Caco-2 (cell line): ENCODE measurements at regions not wholly inside any gene's neighbourhood (a gene's known extent, or its start where the extent isn't known, plus 50 kb on each side); places are given as distances from the start of the nearest gene placed in this dataset.

Source experiments
- BruUV-seq: library from RNA; stranded (reverse); fragments of 400-500 nt; replicated peaks from 2 replicates; lab custom pipeline; 2021; lab: Mats Ljungman, UMichigan
- CTCF ChIA-PET: fragments of 300-600 bp; sonication (Branson Sonifier 250); formaldehyde crosslinking; loops from one replicate; lab custom pipeline; 2022; ENCODE audit warnings: antibody characterized with exemption; lab: Charles Lee
- POLR2A ChIA-PET: fragments of 300-600 bp; sonication (Branson Sonifier 250); formaldehyde crosslinking; loops from one replicate; lab custom pipeline; 2022; ENCODE audit warnings: antibody characterized with exemption; lab: Charles Lee
- DNase-seq, 2 experiments: peaks; one replicate each; pipeline versions ENCODE4 v3.0.0 to v3.0.0-alpha.2; 2020 to 2022
- H3K27me3 ChIP-seq: replicated peaks from 2 replicates; pipeline ENCODE4 v1.6.0; 2011; ENCODE audit warnings: low read length; ENCODE audit not compliant: control insufficient read depth, insufficient read depth
- H3K36me3 ChIP-seq: 2 replicates; pipeline ENCODE4 v1.5.1; 2011; ENCODE audit warnings: low read length; ENCODE audit not compliant: control insufficient read depth, insufficient read depth
- H3K4me1 ChIP-seq: fragments of 250-450 bp; sonication (Bioruptor Pico); 2 replicates; pipeline ENCODE4 v1.5.1; 2020; ENCODE audit warnings: mild to moderate bottlenecking
- H3K4me3 ChIP-seq: 2 replicates; pipeline ENCODE4 v1.5.1; 2011; ENCODE audit warnings: low read depth, mild to moderate bottlenecking, control low read depth, low read length
- H3K9me3 ChIP-seq: fragments of 250-450 bp; sonication (Bioruptor Pico); 2 replicates; pipeline ENCODE4 v1.5.1; 2020; ENCODE audit warnings: mild to moderate bottlenecking, moderate library complexity
- H3K27ac Mint-ChIP-seq: one replicate; pipeline ENCODE4 v1.8.0; 2022; ENCODE audit warnings: mixed read lengths; ENCODE audit not compliant: unreplicated experiment
- H3K27me3 Mint-ChIP-seq: one replicate; pipeline ENCODE4 v1.8.0; 2022; ENCODE audit warnings: mixed read lengths; ENCODE audit not compliant: insufficient read depth, unreplicated experiment
- H3K36me3 Mint-ChIP-seq: one replicate; pipeline ENCODE4 v1.8.0; 2022; ENCODE audit warnings: mild to moderate bottlenecking, mixed read lengths; ENCODE audit not compliant: insufficient read depth, unreplicated experiment
- H3K4me1 Mint-ChIP-seq: one replicate; pipeline ENCODE4 v1.8.0; 2022; ENCODE audit warnings: low read depth, mixed read lengths; ENCODE audit not compliant: unreplicated experiment
- H3K4me3 Mint-ChIP-seq: one replicate; pipeline ENCODE4 v1.8.0; 2022; ENCODE audit warnings: mild to moderate bottlenecking, moderate library complexity, mixed read lengths; ENCODE audit not compliant: unreplicated experiment
- H3K9me3 Mint-ChIP-seq: one replicate; pipeline ENCODE4 v1.8.0; 2022; ENCODE audit warnings: mixed read lengths; ENCODE audit not compliant: unreplicated experiment
- intact Hi-C: fragments of 100-400 bp; cut with micrococcal nuclease; formaldehyde crosslinking; loops from one replicate; pipeline ENCODE4 v1.10.0; 2022; ENCODE audit not compliant: unreplicated experiment
- TF ChIP-seq, protein P1 (sequence below), 2 experiments: fragments of 200-600 bp in 1 of 2; IDR thresholded peaks; 1 replicate in 1 of 2; 2 replicates in 1 of 2; pipeline versions ENCODE4 v1.5.1 to v1.8.0; 2011 to 2022; ENCODE audit warnings: antibody characterized with exemption in 1 of 2, control low read depth in 1 of 2, inconsistent platforms in 1 of 2, low read depth in 1 of 2, low read length in 1 of 2, mild to moderate bottlenecking in 1 of 2, moderate library complexity in 1 of 2; ENCODE audit not compliant: insufficient read depth in 1 of 2, severe bottlenecking in 1 of 2, unreplicated experiment in 1 of 2

DNA sequence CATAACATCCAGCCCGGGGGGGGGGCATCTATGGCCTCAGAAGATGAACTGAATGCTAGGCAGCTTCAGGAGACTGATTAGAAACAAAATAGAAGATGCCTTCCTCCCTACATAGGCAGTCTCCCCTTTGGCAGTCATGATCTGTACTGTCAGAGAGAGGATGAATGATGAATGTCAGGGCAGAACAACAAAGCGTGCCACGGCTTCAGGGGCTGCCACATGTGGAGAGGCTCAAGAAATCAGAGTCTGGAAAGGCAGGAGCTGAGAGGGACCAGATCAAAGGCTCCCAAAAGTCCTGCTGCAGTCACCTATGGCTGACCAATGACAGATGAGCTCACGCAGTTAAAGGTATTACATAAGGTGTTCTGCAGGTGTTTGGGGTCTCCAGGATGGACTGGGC, 180.4 kb downstream of the UACA start:
- no peaks in the 10 kb centered on the region for H3K36me3 ChIP-seq
- H3K9me3 ChIP-seq, result no peaks in the 10 kb centered on the region
- Mint-ChIP-seq H3K36me3 (peaks cover 7% of the 10 kb centered on the region), H3K27me3 (no peaks in the 10 kb centered on the region), H3K4me3 (no peak overlapping the region), H3K9me3 (no peaks in the 10 kb centered on the region), H3K27ac (no peak overlapping the region), H3K4me1 (peaks cover 19% of the 10 kb centered on the region)
- peaks cover 17% of the 10 kb centered on the region for H3K4me1 ChIP-seq
- intact Hi-C loops, result no loop called here
- no peak for DNase-seq
- CTCF ChIA-PET, result interaction anchor here (1.7 kb wide), 1 partner anchor 14 kb away, joined by 7 read pairs; no protein-coding TSS in a partner anchor
- no TSS peak for BruUV-seq
- H3K27me3 ChIP-seq, result no peaks in the 10 kb centered on the region
- TF ChIP-seq, protein P1, sequence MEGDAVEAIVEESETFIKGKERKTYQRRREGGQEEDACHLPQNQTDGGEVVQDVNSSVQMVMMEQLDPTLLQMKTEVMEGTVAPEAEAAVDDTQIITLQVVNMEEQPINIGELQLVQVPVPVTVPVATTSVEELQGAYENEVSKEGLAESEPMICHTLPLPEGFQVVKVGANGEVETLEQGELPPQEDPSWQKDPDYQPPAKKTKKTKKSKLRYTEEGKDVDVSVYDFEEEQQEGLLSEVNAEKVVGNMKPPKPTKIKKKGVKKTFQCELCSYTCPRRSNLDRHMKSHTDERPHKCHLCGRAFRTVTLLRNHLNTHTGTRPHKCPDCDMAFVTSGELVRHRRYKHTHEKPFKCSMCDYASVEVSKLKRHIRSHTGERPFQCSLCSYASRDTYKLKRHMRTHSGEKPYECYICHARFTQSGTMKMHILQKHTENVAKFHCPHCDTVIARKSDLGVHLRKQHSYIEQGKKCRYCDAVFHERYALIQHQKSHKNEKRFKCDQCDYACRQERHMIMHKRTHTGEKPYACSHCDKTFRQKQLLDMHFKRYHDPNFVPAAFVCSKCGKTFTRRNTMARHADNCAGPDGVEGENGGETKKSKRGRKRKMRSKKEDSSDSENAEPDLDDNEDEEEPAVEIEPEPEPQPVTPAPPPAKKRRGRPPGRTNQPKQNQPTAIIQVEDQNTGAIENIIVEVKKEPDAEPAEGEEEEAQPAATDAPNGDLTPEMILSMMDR (IDR thresholded peaks at IDR 0.05; ENCODE audit: insufficient read depth in 1 of 2, low read depth in 1 of 2, low read length in 1 of 2, severe bottlenecking in 1 of 2, unreplicated experiment in 1 of 2), result no peak
- no peak overlapping the region for H3K4me3 ChIP-seq
- POLR2A ChIA-PET, result no interaction called here

DNA sequence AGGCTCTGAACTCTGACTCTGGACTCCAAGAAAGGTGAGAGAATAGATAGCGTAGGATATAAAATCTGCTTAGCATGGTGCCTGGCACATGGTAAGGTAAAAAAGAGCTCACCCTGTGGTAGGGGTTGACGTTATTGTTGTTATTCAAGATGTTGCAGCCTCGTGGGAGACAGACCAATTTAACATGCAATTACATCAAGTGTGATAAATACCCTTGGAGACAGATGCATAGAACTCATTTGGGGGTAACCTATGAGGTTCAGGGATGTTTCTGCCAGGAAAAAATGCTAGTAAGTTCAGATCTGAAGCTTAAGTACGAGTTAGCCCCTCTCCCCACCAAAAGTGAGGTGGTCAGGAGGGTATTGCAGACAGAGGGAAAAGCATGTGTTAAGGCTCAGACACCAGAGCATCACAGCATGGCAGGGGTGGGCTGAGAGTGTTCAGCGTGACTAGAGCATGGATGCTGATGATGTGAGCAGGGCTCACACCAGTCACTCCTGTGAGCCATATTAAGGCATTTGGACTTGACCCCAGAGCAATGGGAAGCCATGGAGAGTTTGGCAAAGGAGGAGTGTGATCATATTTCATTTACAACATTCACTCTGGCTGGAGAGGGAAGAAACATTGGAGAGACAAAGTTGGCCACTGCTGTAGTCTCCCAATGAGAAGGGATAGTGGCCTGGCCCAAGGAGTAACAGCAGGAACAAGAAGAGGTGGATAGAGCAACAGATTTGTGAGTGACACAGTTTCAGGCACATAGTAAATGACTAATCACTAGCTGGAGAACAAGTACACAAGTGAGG, 181.0 kb downstream of the UACA start:
- BruUV-seq, result no TSS peak
- POLR2A ChIA-PET, result no interaction called here
- DNase-seq, result no peak
- Histone ChIP-seq H3K4me1 (peaks cover 17% of the 10 kb centered on the region), H3K36me3 (no peaks in the 10 kb centered on the region), H3K9me3 (no peaks in the 10 kb centered on the region), H3K27me3 (no peaks in the 10 kb centered on the region), H3K4me3 (no peak overlapping the region)
- intact Hi-C loops, result no loop called here
- TF ChIP-seq, protein P1 (IDR thresholded peaks at IDR 0.05; ENCODE audit: insufficient read depth in 1 of 2, low read depth in 1 of 2, low read length in 1 of 2, severe bottlenecking in 1 of 2, unreplicated experiment in 1 of 2), result no peak
- no peak overlapping the region for H3K4me3 Mint-ChIP-seq
- CTCF ChIA-PET, result interaction anchor here (1.7 kb wide), 1 partner anchor 13 kb away, joined by 7 read pairs; no protein-coding TSS in a partner anchor
- H3K4me1 Mint-ChIP-seq, result peaks cover 19% of the 10 kb centered on the region
- H3K27me3 Mint-ChIP-seq, result no peaks in the 10 kb centered on the region
- peaks cover 7% of the 10 kb centered on the region for H3K36me3 Mint-ChIP-seq
- no peak overlapping the region for H3K27ac Mint-ChIP-seq
- H3K9me3 Mint-ChIP-seq, result no peaks in the 10 kb centered on the region

DNA sequence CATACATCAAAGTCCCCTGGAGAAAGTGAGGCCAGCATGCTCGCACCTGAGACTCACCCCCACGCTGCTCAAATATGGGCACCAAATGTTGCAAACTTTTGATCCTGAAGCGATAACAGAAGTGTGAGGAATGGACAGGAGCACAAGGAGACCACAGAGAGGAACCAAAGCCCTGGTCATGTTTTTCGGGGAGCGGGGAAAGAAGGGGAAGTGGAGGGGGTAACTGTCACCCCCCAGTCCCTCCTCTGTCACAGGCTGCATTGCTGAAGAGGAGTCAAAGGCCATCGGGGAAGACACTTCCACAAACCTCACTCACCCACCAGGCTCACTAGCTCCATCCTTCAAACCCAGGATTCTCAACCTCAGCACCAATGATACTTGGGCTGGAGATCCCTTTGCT, 182.4 kb downstream of the UACA start:
- Histone ChIP-seq H3K9me3 (no peaks in the 10 kb centered on the region), H3K4me3 (no peak overlapping the region), H3K27me3 (no peaks in the 10 kb centered on the region), H3K36me3 (no peaks in the 10 kb centered on the region), H3K4me1 (peaks cover 21% of the 10 kb centered on the region)
- Mint-ChIP-seq H3K4me1 (peaks cover 24% of the 10 kb centered on the region), H3K9me3 (no peaks in the 10 kb centered on the region), H3K36me3 (peaks cover 7% of the 10 kb centered on the region), H3K27me3 (no peaks in the 10 kb centered on the region), H3K27ac (no peak overlapping the region), H3K4me3 (no peak overlapping the region)
- intact Hi-C loops, result no loop called here
- no TSS peak for BruUV-seq
- POLR2A ChIA-PET, result no interaction called here
- TF ChIP-seq, protein P1 (IDR thresholded peaks at IDR 0.05; ENCODE audit: insufficient read depth in 1 of 2, low read depth in 1 of 2, low read length in 1 of 2, severe bottlenecking in 1 of 2, unreplicated experiment in 1 of 2), result no peak
- DNase-seq, result no peak
- CTCF ChIA-PET, result no interaction called here
